Neutrophil (primary cell): ENCODE measurements at regions not wholly inside any gene's neighbourhood (a gene's known extent, or its start where the extent isn't known, plus 50 kb on each side); places are given as distances from the start of the nearest gene placed in this dataset.

Experiments
- H3K27ac ChIP-seq: fragments of 200-600 bp; sonication (generic); 2 replicates; pipeline ENCODE4 v1.5.1; 2016; ENCODE audit warnings: mild to moderate bottlenecking, moderate library complexity
- H3K27me3 ChIP-seq: fragments of 200-600 bp; sonication (generic); 2 replicates; pipeline ENCODE4 v1.6.0; 2016; ENCODE audit warnings: mild to moderate bottlenecking
- H3K36me3 ChIP-seq: fragments of 200-600 bp; sonication (generic); 2 replicates; pipeline ENCODE4 v1.5.1; 2017
- H3K4me1 ChIP-seq, 2 experiments: fragments of 200-600 bp in 1 of 2; sonication (generic) in 1 of 2; 1 replicate in 1 of 2; 2 replicates in 1 of 2; pipeline versions ENCODE4 v1.5.1 to v1.6.1; 2013 to 2016; ENCODE audit warnings: low read depth in 1 of 2, low read length in 1 of 2, mild to moderate bottlenecking in 1 of 2, moderate library complexity in 1 of 2; ENCODE audit not compliant: control insufficient read depth in 1 of 2, insufficient read depth in 1 of 2
- H3K4me3 ChIP-seq, 2 experiments: fragments of 200-600 bp in 1 of 2; sonication (generic) in 1 of 2; 1 replicate in 1 of 2; 2 replicates in 1 of 2; pipeline ENCODE4 v1.5.1; 2013 to 2016; ENCODE audit warnings: low read depth in 1 of 2, low read length in 1 of 2, mild to moderate bottlenecking in 1 of 2, moderate library complexity in 1 of 2
- H3K9me3 ChIP-seq: fragments of 200-600 bp; sonication (generic); 2 replicates; pipeline ENCODE4 v1.5.1; 2016
- CTCF ChIP-seq: fragments of 200-600 bp; sonication (generic); IDR thresholded peaks from 2 replicates; pipeline ENCODE4 v1.5.1; 2016; ENCODE audit warnings: antibody characterized with exemption

- no peaks in the 10 kb centered on the region for H3K27me3 ChIP-seq
- H3K4me1 ChIP-seq, result no peaks in the 10 kb centered on the region
- TF ChIP-seq CTCF, result no peak
- H3K4me3 ChIP-seq, result no peak overlapping the region
- no peaks in the 10 kb centered on the region for H3K9me3 ChIP-seq
- no peak overlapping the region for H3K27ac ChIP-seq
- H3K36me3 ChIP-seq, result no peaks in the 10 kb centered on the region
Observed at GRCh38 chr5:118762291-118762690, 226.1 kb downstream of the DTWD2 start.

GRCh38 chr5:118761814-118762213, 226.5 kb downstream of the DTWD2 start:
- Histone ChIP-seq H3K27ac (no peak overlapping the region), H3K4me1 (no peaks in the 10 kb centered on the region), H3K27me3 (no peaks in the 10 kb centered on the region), H3K4me3 (no peak overlapping the region), H3K36me3 (no peaks in the 10 kb centered on the region), H3K9me3 (no peaks in the 10 kb centered on the region)
- no peak for TF ChIP-seq CTCF

- Histone ChIP-seq H3K27me3 (no peaks in the 10 kb centered on the region), H3K27ac (no peak overlapping the region), H3K4me3 (no peak overlapping the region), H3K4me1 (no peaks in the 10 kb centered on the region), H3K9me3 (no peaks in the 10 kb centered on the region), H3K36me3 (no peaks in the 10 kb centered on the region)
- TF ChIP-seq CTCF, result no peak
Observed at GRCh38 chr5:118752969-118753368, 235.4 kb downstream of the DTWD2 start.

GRCh38 chr5:118736396-118736795, 252.0 kb downstream of the DTWD2 start:
- Histone ChIP-seq H3K4me3 (no peak overlapping the region), H3K27ac (no peak overlapping the region), H3K27me3 (no peaks in the 10 kb centered on the region), H3K36me3 (no peaks in the 10 kb centered on the region), H3K4me1 (no peaks in the 10 kb centered on the region), H3K9me3 (no peaks in the 10 kb centered on the region)
- no peak for TF ChIP-seq CTCF

- Histone ChIP-seq H3K9me3 (no peaks in the 10 kb centered on the region), H3K27ac (no peak overlapping the region), H3K4me3 (no peak overlapping the region), H3K27me3 (no peaks in the 10 kb centered on the region), H3K4me1 (no peaks in the 10 kb centered on the region), H3K36me3 (no peaks in the 10 kb centered on the region)
- no peak for TF ChIP-seq CTCF
Observed at GRCh38 chr5:118733394-118733793, 255.0 kb downstream of the DTWD2 start.

GRCh38 chr5:118728191-118728590, 260.2 kb downstream of the DTWD2 start:
- no peak overlapping the region for H3K27ac ChIP-seq
- no peaks in the 10 kb centered on the region for H3K9me3 ChIP-seq
- TF ChIP-seq CTCF, result no peak

More at GRCh38 chr5:118728191-118728590, 260.2 kb downstream of the DTWD2 start:
- Histone ChIP-seq H3K27me3 (no peaks in the 10 kb centered on the region), H3K4me1 (no peaks in the 10 kb centered on the region), H3K36me3 (no peaks in the 10 kb centered on the region), H3K4me3 (no peak overlapping the region)
